A673 (cell line): ENCODE measurements at regions not wholly inside any gene's neighbourhood (a gene's known extent, or its start where the extent isn't known, plus 50 kb on each side); places are given as distances from the start of the nearest gene placed in this dataset.

Experiments
- BruUV-seq: library from RNA; stranded (reverse); fragments of 400-500 nt; replicated peaks from 2 replicates; lab custom pipeline; 2021; lab: Mats Ljungman, UMichigan
- CTCF ChIA-PET: fragments of 300-600 bp; sonication (Branson Sonifier 250); formaldehyde crosslinking; loops from one replicate; lab custom pipeline; 2022; ENCODE audit warnings: antibody characterized with exemption; lab: Charles Lee
- POLR2A ChIA-PET: fragments of 300-600 bp; sonication (Branson Sonifier 250); formaldehyde crosslinking; loops from one replicate; lab custom pipeline; 2022; ENCODE audit warnings: antibody characterized with exemption; ENCODE audit not compliant: low non-redundant PET; lab: Charles Lee
- DNase-seq: peaks from one replicate; pipeline ENCODE4 v3.0.0-alpha.2; 2015; ENCODE audit warnings: low spot score
- H3K27ac ChIP-seq: fragments of 200-600 bp; sonication (generic); 2 replicates; pipeline ENCODE4 v1.5.1; 2016; ENCODE audit warnings: mixed run types, low read depth, mild to moderate bottlenecking, mixed read lengths, antibody characterized with exemption, low read length; ENCODE audit not compliant: poor library complexity, severe bottlenecking
- H3K27me3 ChIP-seq: fragments of 200-600 bp; sonication (generic); replicated peaks from 2 replicates; pipeline ENCODE4 v1.6.1; 2017; ENCODE audit warnings: mixed run types, low read depth, mild to moderate bottlenecking, mixed read lengths, antibody characterized with exemption, low read length; ENCODE audit not compliant: insufficient read depth, poor library complexity
- H3K36me3 ChIP-seq: fragments of 200-600 bp; sonication (generic); 2 replicates; pipeline ENCODE4 v1.6.1; 2016; ENCODE audit warnings: mixed run types, mild to moderate bottlenecking, mixed read lengths, antibody characterized with exemption, low read length; ENCODE audit not compliant: insufficient read depth, poor library complexity, severe bottlenecking
- H3K4me1 ChIP-seq: fragments of 200-600 bp; sonication (generic); 2 replicates; pipeline ENCODE4 v1.6.1; 2017; ENCODE audit warnings: mixed run types, mild to moderate bottlenecking, mixed read lengths, antibody characterized with exemption, low read length; ENCODE audit not compliant: insufficient read depth, poor library complexity, severe bottlenecking
- H3K4me3 ChIP-seq: fragments of 200-600 bp; sonication (generic); 2 replicates; pipeline ENCODE4 v1.5.1; 2016; ENCODE audit warnings: low read depth, mixed run types, mild to moderate bottlenecking, mixed read lengths, low read length; ENCODE audit not compliant: poor library complexity, severe bottlenecking
- H3K9me3 ChIP-seq: fragments of 200-600 bp; sonication (generic); 2 replicates; pipeline ENCODE4 v1.6.1; 2016; ENCODE audit warnings: mixed run types, low read depth, mild to moderate bottlenecking, mixed read lengths, antibody characterized with exemption, low read length; ENCODE audit not compliant: poor library complexity, severe bottlenecking
- CTCF ChIP-seq: fragments of 300-800, 200-600 bp; sonication (generic); conservative IDR thresholded peaks from 2 replicates; pipeline ENCODE4 v1.5.1; 2017; ENCODE audit warnings: low read depth, mild to moderate bottlenecking, antibody characterized with exemption, low read length, moderate library complexity, mixed read lengths
- EZH2 ChIP-seq: fragments of 200-600 bp; sonication (generic); IDR thresholded peaks from 2 replicates; pipeline ENCODE4 v1.6.1; 2017; ENCODE audit warnings: borderline replicate concordance, low read depth, mild to moderate bottlenecking, mixed read lengths, antibody characterized with exemption, low read length; ENCODE audit not compliant: poor library complexity, severe bottlenecking
- intact Hi-C: fragments of 100-400 bp; cut with micrococcal nuclease; formaldehyde crosslinking; loops from one replicate; pipeline ENCODE4 v1.10.0; 2022; ENCODE audit not compliant: unreplicated experiment

DNA sequence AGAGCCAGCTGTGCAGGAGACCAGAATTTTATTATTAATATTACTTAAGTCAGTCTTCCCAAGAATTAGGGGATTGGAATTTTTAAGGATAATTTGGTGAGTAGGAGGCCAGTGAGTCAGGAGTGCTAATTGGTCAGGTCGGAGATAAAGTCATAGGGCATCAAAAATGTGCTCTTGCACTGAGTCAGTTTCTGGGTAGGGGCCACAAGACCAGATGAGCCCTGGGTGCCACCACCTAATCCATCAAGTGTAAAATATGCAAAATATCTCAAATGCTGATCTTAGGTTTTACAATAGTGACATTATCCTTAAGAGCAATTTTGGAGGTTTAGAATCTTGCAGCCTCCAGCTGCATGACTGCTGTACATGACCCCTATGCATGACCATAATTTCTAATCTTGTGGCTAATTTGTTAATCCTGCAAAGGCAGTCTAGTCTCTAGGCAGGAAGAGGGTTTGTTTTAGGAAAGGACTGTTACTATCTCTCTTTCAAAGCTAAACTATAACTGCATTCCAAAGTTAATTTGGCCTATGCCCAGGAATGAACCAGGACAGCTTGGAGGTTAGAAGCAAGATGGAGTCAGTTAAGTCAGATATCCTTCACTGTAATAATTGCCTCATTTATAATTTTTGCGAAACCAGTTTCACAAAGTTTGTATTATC lies 215.9 kb downstream of the RNF152 start:
- Histone ChIP-seq H3K27me3 (no peaks in the 10 kb centered on the region), H3K36me3 (no peaks in the 10 kb centered on the region), H3K4me1 (no peaks in the 10 kb centered on the region), H3K27ac (no peak overlapping the region), H3K9me3 (peaks cover 12% of the 10 kb centered on the region), H3K4me3 (no peak overlapping the region)
- no peak for DNase-seq
- ChIA-PET POLR2A (interaction anchor here (0.6 kb wide), 1 partner anchor 30 kb away, joined by 6 read pairs; no protein-coding TSS in a partner anchor), CTCF (no interaction called here)
- no peak for TF ChIP-seq EZH2
- TF ChIP-seq CTCF: no peak
- intact Hi-C loops: no loop called here
- no TSS peak for BruUV-seq

- DNase-seq: no peak
- Histone ChIP-seq H3K27me3 (no peaks in the 10 kb centered on the region), H3K4me3 (no peak overlapping the region), H3K4me1 (no peaks in the 10 kb centered on the region), H3K27ac (no peak overlapping the region), H3K36me3 (no peaks in the 10 kb centered on the region), H3K9me3 (no peaks in the 10 kb centered on the region)
- POLR2A ChIA-PET: no interaction called here
- TF ChIP-seq EZH2 (no peak), CTCF (no peak)
- intact Hi-C loops: no loop called here
- BruUV-seq: no TSS peak
- CTCF ChIA-PET: no interaction called here
These were observed 223.5 kb downstream of the RNF152 start for GRCh38 chr18:61669320-61669719.

DNA sequence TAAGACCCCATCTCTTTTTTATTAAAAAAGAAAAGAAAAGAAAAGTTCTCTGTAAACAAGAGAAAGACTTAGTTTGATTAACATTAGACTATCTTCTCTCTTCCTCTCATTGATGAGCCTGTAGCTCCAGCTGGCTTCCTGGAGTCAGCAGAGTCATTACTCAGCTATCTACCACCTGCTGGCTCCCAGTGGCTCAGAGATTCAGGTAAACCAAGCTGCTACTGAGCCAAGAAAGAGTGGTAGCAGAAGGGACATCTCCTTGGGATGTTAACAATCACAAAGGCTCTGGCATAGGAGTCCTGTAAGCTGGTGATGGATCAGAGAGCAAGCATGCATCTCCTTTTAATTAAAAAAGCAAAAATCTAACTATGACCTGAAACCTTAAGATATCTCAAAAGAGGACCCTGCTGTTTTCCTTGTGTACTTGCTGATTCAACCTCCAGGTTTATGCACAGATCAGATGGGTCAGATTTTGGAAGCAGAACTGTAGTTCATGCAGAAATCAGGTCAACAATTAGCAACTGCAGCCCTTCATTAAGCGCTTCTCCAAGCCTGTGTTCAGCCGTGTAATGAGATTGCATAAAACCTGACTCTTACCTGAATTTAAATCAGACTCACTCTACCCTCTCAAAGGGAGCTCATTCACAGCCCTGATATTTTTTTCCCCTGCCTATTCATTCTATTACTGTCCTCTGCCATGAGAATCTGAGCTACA lies 225.8 kb downstream of the RNF152 start:
- no peak for TF ChIP-seq CTCF
- no peak for TF ChIP-seq EZH2
- H3K27me3 ChIP-seq: no peaks in the 10 kb centered on the region
- H3K9me3 ChIP-seq: no peaks in the 10 kb centered on the region
- no peaks in the 10 kb centered on the region for H3K36me3 ChIP-seq
- CTCF ChIA-PET: no interaction called here
- intact Hi-C loops: no loop called here
- no peak for DNase-seq
- no TSS peak for BruUV-seq
- no peak overlapping the region for H3K4me3 ChIP-seq
- H3K27ac ChIP-seq: no peak overlapping the region
- no peaks in the 10 kb centered on the region for H3K4me1 ChIP-seq
- POLR2A ChIA-PET: no interaction called here
